Motor neuron (in vitro differentiated cells): ENCODE measurements at regions not wholly inside any gene's neighbourhood (a gene's known extent, or its start where the extent isn't known, plus 50 kb on each side); places are given as distances from the start of the nearest gene placed in this dataset.
A peak's percentile ranks its signal among the peaks of the same experiment; 100 is the strongest.

Experiments
- ATAC-seq, 8 experiments: fragments of 200-7000 bp; cut with Tn5 transposase; replicated peaks in 6 of 8; 2 replicates each; pipeline ENCODE4 v1.8.0; 2021; ENCODE audit warnings: mild to moderate bottlenecking in 8 of 8, moderate library complexity in 8 of 8
- H3K27ac ChIP-seq, 2 donors: fragments of 250-450 bp; sonication (Bioruptor Pico); 2 replicates each; pipeline ENCODE4 v1.9.0; 2021; ENCODE audit warnings: antibody characterized with exemption in 2 of 2, mild to moderate bottlenecking in 2 of 2, moderate library complexity in 1 of 2
- H3K4me1 ChIP-seq, 2 donors: fragments of 250-450 bp; sonication (Bioruptor Pico); replicated peaks in 1 of 2; 2 replicates each; pipeline ENCODE4 v1.6.1; 2021; ENCODE audit warnings: antibody characterized with exemption in 2 of 2, mild to moderate bottlenecking in 2 of 2, moderate library complexity in 1 of 2
- H3K4me3 ChIP-seq, 5 donors: fragments of 250-450 bp; sonication (Bioruptor Pico); 2 replicates each; pipeline ENCODE4 v1.9.0; 2021; ENCODE audit warnings: antibody characterized with exemption in 5 of 5, mild to moderate bottlenecking in 5 of 5, moderate library complexity in 4 of 5
- WGBS, 10 experiments: fragments of 450-650 bp; shearing (Covaris generic); methylation state at CpG; one replicate each; pipeline ENCODE4 v1.0.0; 2022; 5-methylcytosine and 5-hydroxymethylcytosine counted together
- in situ Hi-C, 9 experiments: fragments of 400-800 bp; cut with MboI; loops; one replicate each; pipeline ENCODE4 v1.15.0; 2021; ENCODE audit warnings: low sequenced_read_pairs in 9 of 9, low pct_unique_long_range_greater_than_20kb in 2 of 9; ENCODE audit not compliant: unreplicated experiment in 9 of 9

- Histone ChIP-seq H3K27ac (no peak overlapping the region), H3K4me3 (no peak overlapping the region), H3K4me1 (peaks cover 6 to 7% of the 10 kb centered on the region in 2 donors)
- in situ Hi-C loops = no loop called here
- ATAC-seq = no peak
- WGBS, 10 experiments = 20 to 90% (median 79%) methylated on average over 1 to 3 of the region's 5 CpGs; no CpG with 5 or more reads in 4 of the 10 experiments
Observed at GRCh38 chr2:122166820-122167219, 411.4 kb downstream of the TSN start.

- peaks cover 6 to 7% of the 10 kb centered on the region in 2 donors for H3K4me1 ChIP-seq
- ATAC-seq = peak in 5 of 8 experiments; percentile 74 to 90 (median 83)
- WGBS, 10 experiments = 0 to 100% (median 69%) methylated on average over 1 to 7 of the region's 8 CpGs; no CpG with 5 or more reads in 1 of the 10 experiments
- no peak overlapping the region for H3K27ac ChIP-seq
- in situ Hi-C loops = no loop called here
- no peak overlapping the region for H3K4me3 ChIP-seq
Observed at GRCh38 chr2:122167515-122167914, 412.1 kb downstream of the TSN start.

- ATAC-seq = peak in 2 of 8 experiments; percentile 37
- 17 to 100% (median 81%) methylated on average over 1 to 3 of the region's 3 CpGs; no CpG with 5 or more reads in 4 of the 10 experiments for WGBS, 10 experiments
- in situ Hi-C loops = no loop called here
- Histone ChIP-seq H3K4me3 (no peak overlapping the region), H3K4me1 (peaks cover 6 to 7% of the 10 kb centered on the region in 2 donors), H3K27ac (no peak overlapping the region)
Observed at GRCh38 chr2:122168799-122169198, 413.3 kb downstream of the TSN start.

- 43 to 100% (median 100%) methylated on average over 1 to 2 of the region's 2 CpGs; no CpG with 5 or more reads in 7 of the 10 experiments for WGBS, 10 experiments
- H3K27ac ChIP-seq = no peak overlapping the region
- H3K4me1 ChIP-seq = peaks cover 0 to under 1% of the 10 kb centered on the region in 2 donors
- in situ Hi-C loops = no loop called here
- no peak overlapping the region for H3K4me3 ChIP-seq
- no peak for ATAC-seq
Observed at GRCh38 chr2:122172812-122173211, 417.4 kb downstream of the TSN start.

- Histone ChIP-seq H3K4me3 (no peak overlapping the region), H3K27ac (no peak overlapping the region), H3K4me1 (no peaks in the 10 kb centered on the region)
- in situ Hi-C loops = no loop called here
- ATAC-seq = no peak
- 0 to 96% (median 72%) methylated on average over 1 to 5 of the region's 6 CpGs; no CpG with 5 or more reads in 3 of the 10 experiments for WGBS, 10 experiments
Observed at GRCh38 chr2:122174061-122174460, 418.6 kb downstream of the TSN start.

- WGBS, 10 experiments = 4 to 85% (median 76%) methylated on average over 2 to 6 of the region's 6 CpGs
- in situ Hi-C loops = no loop called here
- no peaks in the 10 kb centered on the region for H3K4me1 ChIP-seq
- no peak overlapping the region for H3K27ac ChIP-seq
- H3K4me3 ChIP-seq = no peak overlapping the region
- no peak for ATAC-seq
Observed at GRCh38 chr2:122179492-122180165, 424.2 kb downstream of the TSN start.

- Histone ChIP-seq H3K4me1 (no peaks in the 10 kb centered on the region), H3K4me3 (no peak overlapping the region), H3K27ac (no peak overlapping the region)
- no peak for ATAC-seq
- 60 to 83% (median 73%) methylated on average over 1 of the region's 1 CpG; no CpG with 5 or more reads in 6 of the 10 experiments for WGBS, 10 experiments
- in situ Hi-C loops = no loop called here
Observed at GRCh38 chr2:122180972-122181371, 425.5 kb downstream of the TSN start.

GRCh38 chr2:122182616-122183355 is 427.3 kb downstream of the TSN start:
- 0 to 81% (median 42%) methylated on average over 1 to 4 of the region's 5 CpGs; no CpG with 5 or more reads in 2 of the 10 experiments for WGBS, 10 experiments
- H3K27ac ChIP-seq = no peak overlapping the region
- no peaks in the 10 kb centered on the region for H3K4me1 ChIP-seq
- no peak overlapping the region for H3K4me3 ChIP-seq
- ATAC-seq = no peak
- in situ Hi-C loops = no loop called here

- H3K4me3 ChIP-seq = no peak overlapping the region
- no peak overlapping the region for H3K27ac ChIP-seq
- in situ Hi-C loops = no loop called here
- ATAC-seq = no peak
- no peaks in the 10 kb centered on the region for H3K4me1 ChIP-seq
Observed at GRCh38 chr2:122183890-122184289, 428.4 kb downstream of the TSN start.

GRCh38 chr2:122186761-122187222 is 431.3 kb downstream of the TSN start:
- no peak for ATAC-seq
- 7 to 95% (median 65%) methylated on average over 1 to 8 of the region's 9 CpGs for WGBS, 10 experiments
- in situ Hi-C loops = no loop called here
- Histone ChIP-seq H3K4me3 (no peak overlapping the region), H3K4me1 (no peaks in the 10 kb centered on the region), H3K27ac (no peak overlapping the region)

GRCh38 chr2:122191331-122191730 is 435.9 kb downstream of the TSN start:
- in situ Hi-C loops = no loop called here
- Histone ChIP-seq H3K4me1 (peaks cover 3 to 26% of the 10 kb centered on the region in 2 donors), H3K4me3 (no peak overlapping the region), H3K27ac (no peak overlapping the region)
- peak; percentile 56 to 89 (median 79) for ATAC-seq
- 31 to 78% (median 45%) methylated on average over 1 to 5 of the region's 5 CpGs; no CpG with 5 or more reads in 5 of the 10 experiments for WGBS, 10 experiments

GRCh38 chr2:122193622-122194021 is 438.2 kb downstream of the TSN start:
- Histone ChIP-seq H3K4me1 (peaks cover 3 to 26% of the 10 kb centered on the region in 2 donors), H3K4me3 (no peak overlapping the region), H3K27ac (no peak overlapping the region)
- 25 to 98% (median 71%) methylated on average over 1 to 6 of the region's 6 CpGs for WGBS, 10 experiments
- in situ Hi-C loops = no loop called here
- no peak for ATAC-seq

- in situ Hi-C loops = no loop called here
- Histone ChIP-seq H3K4me1 (peaks cover 3 to 26% of the 10 kb centered on the region in 2 donors), H3K27ac (no peak overlapping the region), H3K4me3 (no peak overlapping the region)
- WGBS, 10 experiments = 13 to 100% (median 40%) methylated on average over 1 to 2 of the region's 2 CpGs; no CpG with 5 or more reads in 3 of the 10 experiments
- ATAC-seq = peak in 7 of 8 experiments; percentile 43 to 73 (median 69)
Observed at GRCh38 chr2:122194546-122194945, 439.1 kb downstream of the TSN start.
